ENCODE measurements at regions not wholly inside any gene's neighbourhood (a gene's known extent, or its start where the extent isn't known, plus 50 kb on each side); places are given as distances from the start of the nearest gene placed in this dataset.

- no peak for DNase-seq
These were observed 97.4 kb downstream of the FOXL3 start for GRCh38 chr7:387132-388022.

DNA sequence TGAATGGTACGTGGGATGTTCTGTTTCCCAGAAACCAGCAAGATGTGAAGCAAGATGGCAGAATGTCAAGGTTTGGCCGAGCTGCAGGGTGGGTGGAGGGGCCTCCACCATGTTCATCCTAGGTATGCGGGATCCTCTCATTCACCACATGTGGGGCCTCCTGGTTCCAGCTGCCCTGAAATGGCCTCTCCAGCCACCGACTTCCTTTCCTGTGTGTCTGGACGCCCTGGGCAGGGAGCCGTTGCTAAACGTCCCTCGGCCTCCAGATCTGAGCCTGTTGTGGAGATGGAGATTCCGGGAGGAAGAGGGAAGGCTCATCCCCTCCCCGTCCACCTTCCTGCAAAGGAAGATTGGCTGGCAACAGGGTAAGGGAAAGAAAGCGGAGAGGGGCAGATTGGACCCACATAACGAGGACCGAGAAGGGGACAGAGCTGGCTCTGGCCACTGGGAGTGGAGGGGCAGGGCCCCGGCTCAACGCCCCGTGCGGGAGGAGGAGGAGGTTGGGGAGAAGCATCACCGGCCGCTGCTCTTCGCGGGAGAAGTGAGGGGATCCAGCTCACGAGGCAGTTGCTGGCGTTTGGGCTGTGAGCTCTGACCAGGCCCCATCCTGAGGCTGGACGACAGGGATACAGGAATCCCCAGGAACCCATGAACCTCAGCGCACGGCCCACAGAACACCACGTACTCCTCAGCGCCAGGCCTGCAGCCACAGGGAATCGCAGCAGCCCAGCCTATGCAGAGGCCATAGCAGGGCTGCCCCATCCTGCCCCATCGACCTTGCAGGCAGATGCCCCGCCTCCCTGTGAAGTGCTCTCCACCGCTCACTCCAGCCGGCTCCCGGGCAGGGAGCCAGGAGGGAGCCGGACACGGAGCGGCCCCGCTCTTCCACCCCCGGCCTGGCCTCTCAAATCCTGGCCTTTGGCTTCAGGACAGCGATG lies 98.3 kb downstream of the FOXL3 start:
- no peak for DNase-seq

- no peak for DNase-seq
These were observed 99.2 kb downstream of the FOXL3 start for GRCh38 chr7:388961-389701.

DNA sequence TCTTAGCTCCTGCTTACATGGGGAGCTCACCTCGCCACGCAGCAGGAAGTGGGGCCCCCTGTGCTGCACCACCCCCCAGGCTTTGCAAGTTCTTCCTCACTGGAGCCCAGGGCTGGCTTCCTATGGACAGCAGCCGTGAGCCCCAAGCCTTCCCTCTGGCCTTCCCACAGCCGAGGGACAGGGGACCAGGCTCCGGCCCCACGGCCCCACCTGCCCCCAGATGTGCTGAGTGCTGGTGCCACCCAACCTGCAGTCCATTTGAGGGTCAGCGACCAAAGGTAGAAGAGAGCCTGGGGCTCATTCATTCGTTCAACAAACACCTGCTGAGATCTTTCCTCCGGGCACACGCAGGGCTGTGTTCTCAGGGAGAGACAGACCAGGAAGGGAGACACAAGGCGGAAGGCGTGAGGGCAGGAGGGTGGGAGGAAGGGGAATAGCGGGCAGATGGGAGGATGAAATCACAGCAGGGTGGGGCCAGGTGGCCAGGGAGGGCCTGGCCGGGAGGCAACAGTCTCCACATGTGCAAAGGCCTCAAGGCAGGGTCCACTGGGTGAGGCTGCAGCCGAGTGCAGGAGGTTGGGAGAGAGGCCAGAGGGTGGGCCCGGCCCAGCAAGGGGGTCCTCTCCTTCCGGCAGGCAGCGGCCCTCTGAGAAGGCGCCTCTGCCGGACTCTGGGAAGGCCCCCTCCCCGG lies 100.1 kb downstream of the FOXL3 start:
- DNase-seq = no peak

DNA sequence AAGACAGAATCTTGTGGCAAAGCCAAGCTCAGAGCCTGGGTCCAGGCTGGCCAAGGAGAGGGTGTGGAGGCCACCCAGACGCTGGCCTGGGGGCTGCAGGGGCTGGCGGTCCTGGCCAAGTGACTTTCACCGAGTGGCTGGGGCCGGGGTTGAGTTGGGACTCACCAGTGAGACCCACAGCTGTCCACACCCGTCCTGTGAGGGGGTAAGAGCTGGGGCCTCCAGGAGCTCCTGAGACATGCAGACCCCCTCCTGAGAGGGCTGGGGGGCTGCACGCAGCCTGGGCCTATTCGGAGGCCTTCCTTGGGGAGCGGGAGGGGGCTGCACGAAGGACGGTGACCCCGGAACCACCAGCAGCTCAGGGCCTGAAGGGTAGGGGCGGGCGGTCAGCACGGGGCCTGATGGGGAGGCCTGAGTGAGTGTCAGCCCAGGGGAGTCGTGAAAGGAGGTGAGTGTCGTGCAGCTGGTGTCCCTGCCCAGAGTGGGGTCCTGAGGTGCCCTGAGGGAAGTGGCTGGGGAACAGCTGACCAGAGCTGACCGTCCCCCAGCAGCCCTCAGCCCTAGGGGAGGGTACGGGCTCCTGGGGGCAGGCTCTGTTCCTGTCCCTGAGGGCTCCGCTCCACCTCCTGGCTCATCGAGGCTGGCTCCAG lies 100.9 kb downstream of the FOXL3 start:
- DNase-seq = no peak

DNA sequence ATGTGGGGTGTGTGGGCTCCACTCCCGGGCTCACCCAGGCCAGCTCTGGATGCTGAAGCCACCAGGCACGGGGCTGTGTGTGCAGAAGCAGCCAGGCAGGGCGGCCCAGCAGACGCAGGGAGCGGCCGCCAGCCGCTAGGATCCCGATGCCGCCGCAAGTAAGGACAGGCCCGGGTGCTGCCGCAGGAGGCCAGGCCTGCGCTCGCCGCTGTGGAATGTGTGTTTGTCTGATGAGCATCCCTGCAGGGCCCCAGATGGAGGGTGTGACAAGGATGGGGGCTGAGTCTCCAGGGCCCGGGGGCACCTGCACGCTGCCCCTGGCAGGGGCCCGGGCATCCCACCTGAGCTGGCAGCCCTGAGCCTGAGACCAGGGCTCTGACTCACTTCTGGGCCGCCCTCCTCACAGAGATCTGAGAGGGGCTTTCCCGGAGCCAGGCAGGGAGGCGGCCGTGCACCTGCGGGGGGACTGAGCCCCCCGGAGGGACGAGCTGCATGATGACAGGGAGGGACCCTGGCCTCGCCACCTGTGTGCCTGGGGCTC lies 101.5 kb downstream of the FOXL3 start:
- no peak for DNase-seq

DNA sequence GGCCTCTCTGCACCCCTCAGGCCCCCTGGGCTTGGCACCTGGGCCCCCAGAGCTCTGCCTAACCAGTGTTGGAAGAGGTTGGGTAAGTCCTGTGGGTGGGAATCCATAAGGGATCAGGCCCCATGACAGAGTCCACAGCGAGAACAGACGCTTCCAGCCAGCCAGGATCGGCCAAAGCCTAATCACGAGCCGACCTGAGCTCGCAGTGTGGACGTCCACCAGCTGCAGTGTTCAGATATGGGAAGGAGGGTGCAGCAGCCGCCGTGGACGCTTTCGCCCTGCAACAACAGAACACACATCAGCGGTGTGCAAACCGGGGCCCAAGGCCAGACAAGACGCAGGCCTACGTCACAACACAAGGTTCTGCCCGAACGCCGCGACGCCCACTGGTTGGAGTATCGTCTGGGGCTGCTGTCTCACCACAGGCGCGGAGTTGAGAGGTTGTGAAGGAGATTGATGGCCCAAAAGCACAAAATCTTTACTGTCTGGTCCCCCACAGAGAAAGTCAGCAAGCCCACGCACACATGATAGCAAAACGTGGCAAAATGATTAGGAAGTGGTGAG lies 102.1 kb downstream of the FOXL3 start:
- DNase-seq = no peak

- DNase-seq = no peak
These were observed 102.9 kb downstream of the FOXL3 start for GRCh38 chr7:392822-393221.

DNA sequence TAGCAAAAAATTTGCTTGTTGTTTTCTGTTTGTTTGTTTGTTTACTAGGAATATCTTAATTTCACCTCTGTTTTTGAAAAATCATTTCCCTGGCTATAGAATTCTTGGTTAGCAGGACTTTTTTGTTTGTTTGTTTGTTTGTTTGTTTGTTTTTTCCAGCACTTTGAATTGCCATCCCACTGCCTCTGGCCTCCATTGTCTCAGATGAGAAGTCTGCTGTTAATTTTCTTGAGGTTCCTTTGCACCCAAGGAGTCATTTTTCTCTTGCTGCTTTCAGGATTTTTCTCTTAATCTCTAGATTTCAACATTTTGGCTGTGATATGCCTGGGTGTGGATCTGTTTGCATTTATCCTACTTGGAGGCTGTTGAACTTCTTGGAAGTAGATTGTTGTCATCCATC lies 105.7 kb downstream of the FOXL3 start:
- no peak for DNase-seq

DNA sequence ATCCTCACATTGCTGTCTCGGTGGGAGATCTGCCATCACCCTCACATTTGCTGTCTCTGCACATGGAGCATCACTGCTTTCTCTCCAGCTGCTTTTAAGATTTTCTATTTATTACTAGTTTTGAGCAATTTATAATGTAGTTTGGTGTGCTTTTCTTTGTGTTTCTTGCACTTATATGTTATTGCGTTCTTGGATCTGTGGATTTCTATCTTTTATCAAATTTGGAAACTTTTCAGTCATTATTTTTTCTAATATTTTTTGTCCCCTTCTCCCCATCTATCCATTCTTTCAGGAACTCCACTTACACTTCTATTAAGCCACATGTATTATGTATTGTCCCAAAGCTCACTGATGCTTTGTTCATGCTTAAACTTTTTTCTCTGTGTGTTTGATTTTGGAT lies 108.9 kb downstream of the FOXL3 start:
- DNase-seq = no peak

- no peak for DNase-seq
These were observed 111.0 kb downstream of the FOXL3 start for GRCh38 chr7:400901-401485.

- DNase-seq = no peak
These were observed 111.5 kb downstream of the FOXL3 start for GRCh38 chr7:401495-401894.

DNA sequence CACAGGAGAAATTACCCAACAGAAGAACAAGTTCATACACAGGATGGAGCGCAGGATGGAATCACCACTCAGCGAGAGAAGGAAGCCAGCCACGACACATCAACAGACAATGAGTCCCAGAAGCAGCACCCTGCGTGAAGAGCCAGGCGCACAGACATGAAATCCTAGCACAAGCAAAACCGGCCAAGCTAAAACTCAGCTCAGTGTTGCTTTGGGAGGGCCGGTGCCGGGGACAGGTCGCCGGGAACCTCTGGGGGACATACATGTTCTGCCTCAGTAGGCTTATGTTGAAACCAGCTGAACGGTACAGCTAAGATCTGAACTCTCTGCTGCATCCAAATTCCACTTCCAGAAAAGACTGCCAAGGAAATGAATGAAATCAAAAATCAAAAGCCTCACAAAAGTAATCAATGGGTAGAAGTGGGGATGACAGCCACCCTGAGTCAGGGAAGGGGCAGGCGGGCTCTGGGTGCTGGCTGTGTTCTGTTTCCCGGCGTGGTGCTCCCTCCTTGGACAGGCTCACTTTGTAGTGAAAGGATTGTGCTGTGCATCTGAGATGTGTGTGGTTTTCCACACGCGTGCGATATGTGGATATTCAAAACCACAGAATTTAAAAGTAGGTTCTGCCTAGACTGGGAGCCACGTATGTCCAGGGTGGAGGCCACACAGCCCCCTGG lies 114.7 kb downstream of the PDGFA start:
- DNase-seq = no peak

DNA sequence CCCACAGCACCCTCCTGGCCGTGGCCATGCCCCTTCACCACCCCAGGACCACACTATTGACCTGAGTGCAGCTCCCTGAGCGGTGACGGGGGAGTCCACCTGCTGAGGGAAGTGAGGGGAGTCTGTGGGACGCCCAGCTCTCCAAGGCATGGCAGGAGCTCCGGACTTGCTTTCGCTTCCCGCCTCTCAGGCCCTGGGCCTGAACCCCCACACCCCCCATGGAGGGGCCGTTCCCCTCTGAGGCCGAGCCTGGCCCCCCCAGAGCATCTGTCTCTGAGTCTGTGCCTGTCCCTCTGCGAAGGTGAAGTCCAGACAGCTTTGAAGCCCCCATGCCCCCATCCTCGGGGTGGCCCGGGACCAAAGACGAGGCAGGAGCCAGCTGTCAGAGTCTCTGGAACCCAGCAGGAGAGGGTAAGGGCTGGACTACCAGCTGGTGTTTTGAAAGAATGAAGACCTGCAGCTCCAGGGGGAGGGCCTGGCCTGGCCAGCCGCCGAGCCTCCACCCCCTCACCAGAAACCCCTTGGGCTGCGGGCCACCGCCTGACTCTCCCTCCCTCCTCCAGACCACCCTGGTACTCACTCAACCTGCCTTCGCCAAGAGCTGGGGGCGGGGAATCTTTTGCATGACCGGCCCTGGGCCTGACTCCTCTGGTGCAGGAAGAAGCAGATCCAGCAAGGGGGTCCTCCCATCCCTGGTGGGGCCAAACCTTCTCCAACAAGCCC lies 114.0 kb downstream of the PDGFA start:
- no peak for DNase-seq

GRCh38 chr7:407721-408539 lies 111.7 kb downstream of the PDGFA start:
- DNase-seq = no peak

DNA sequence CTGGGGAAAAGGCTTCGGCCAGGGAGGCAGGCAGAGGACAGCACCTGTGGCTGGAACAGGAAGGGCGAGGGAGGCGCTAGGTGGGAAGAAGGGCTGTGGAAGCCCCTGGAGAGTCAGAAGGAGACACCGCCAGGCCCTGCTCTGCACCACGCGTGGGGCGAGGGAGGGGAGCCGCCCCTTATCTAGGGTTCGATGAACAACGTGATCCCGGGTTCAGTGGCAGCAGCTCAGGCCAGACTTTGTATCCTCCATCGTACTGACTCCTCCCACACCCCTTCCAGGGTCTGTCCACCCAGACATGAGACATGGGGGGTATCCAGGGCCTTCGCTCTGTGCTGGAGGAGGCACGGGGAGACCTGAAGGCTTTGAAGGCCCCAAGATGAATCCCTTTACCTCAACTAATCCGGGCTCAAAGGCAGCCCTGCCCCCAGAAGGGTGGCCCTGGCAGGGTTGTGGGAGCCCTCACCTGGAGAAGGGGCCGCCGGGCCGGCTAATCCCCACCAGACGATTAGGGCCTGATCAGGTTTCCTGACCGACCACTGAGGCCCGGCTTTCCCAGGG lies 110.8 kb downstream of the PDGFA start:
- no peak for DNase-seq

GRCh38 chr7:409339-410281 lies 110.0 kb downstream of the PDGFA start:
- no peak for DNase-seq

Data from activated naive CD4-positive, alpha-beta T cell treated with Interleukin-2 at 50 U/mL for 16 hours (primary cell).